HG03139 (cell line): ENCODE measurements at regions not wholly inside any gene's neighbourhood (a gene's known extent, or its start where the extent isn't known, plus 50 kb on each side); places are given as distances from the start of the nearest gene placed in this dataset.
"Not testable (repeated sequence)": the region's sequence is repeated elsewhere in the genome, so short reads cannot be mapped to it uniquely, and the experiment has no call there.

ENCODE experiments used
- ATAC-seq: cut with Tn5 transposase; IDR thresholded peaks from one replicate; pipeline ENCODE4 v1.9.1; 2021; ENCODE audit not compliant: unreplicated experiment

DNA sequence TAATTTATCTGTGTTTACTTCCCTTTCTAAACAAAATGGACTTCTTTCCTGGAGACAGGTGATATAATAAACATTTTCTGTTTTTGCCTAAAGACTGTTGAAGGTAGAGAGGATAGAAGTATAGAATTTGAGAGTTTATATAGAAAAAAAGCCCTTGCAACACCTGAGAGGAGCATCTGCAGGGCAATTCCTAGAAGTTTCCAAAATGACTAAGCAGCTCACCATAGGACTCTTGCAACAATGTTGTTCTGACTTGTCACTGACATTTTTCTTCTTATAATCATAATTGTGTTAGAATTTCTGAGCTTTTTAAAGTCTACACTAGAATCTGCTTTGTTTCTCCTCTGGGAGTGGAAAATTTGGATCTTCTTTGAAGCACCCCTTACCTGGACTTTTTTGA lies 216.8 kb downstream of the TUSC1 start:
- no peak for ATAC-seq

- no peak for ATAC-seq
Measured at GRCh38 chr9:25453875-25454274, 224.4 kb downstream of the TUSC1 start.

DNA sequence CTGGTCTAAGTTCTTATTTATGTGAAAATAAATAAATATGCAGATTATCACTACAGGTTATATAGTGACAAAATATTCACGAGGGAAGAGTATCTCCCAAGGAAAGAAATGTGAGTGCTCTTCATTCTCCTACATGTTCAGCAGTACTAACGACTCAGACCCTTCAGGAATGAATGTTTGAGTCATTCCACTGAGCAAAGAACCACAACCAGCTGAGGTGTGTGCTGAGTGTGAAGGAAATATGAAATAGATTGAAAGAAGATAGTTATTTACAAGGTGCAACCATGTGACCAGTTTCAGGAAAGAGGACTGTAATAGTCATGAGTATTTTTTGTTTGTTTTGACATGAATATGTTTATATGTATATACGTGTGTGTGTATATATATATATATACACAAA lies 228.7 kb downstream of the TUSC1 start:
- no peak for ATAC-seq

- ATAC-seq: not testable (repeated sequence)
Measured at GRCh38 chr9:25445721-25446120, 232.5 kb downstream of the TUSC1 start.

DNA sequence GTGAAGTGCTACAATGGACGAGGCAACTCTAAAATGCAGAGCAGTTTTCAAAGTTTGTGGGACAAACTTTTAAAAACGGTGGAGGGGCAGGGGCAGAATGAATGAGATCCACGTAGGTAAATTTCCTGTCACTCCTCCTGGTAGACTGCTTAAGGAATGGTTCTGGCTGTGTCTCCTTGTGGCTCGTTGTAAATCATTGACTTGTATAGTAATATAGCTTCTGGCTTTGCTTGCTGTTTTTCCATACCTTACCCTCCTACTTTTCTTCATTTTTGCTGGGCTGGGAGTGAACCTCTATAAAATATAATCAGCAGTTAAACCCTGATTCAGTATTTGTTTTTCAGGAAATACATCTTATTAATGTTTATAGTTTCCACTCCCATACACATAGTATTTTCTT lies 235.7 kb downstream of the TUSC1 start:
- ATAC-seq: no peak

DNA sequence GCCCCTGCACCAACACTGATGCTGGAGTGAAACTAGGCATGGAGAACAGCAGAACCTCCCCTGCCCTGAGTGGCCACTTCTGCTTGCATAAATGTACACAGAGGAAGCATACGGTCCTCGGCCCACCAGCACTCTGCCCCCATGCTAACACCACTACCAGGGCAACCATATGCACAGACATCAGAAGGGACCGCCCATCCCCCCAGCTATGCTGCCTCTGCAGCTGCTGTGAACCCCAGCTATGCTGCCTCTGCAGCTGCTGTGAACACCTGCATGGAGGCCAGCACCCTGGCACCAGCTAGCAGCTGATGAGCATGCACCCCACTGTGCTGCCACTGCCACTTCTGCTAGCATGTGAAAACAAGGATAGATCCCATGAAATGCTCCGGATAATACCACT lies 250.3 kb downstream of the TUSC1 start:
- ATAC-seq: no peak

- no peak for ATAC-seq
Measured at GRCh38 chr9:25427290-25427689, 251.0 kb downstream of the TUSC1 start.

DNA sequence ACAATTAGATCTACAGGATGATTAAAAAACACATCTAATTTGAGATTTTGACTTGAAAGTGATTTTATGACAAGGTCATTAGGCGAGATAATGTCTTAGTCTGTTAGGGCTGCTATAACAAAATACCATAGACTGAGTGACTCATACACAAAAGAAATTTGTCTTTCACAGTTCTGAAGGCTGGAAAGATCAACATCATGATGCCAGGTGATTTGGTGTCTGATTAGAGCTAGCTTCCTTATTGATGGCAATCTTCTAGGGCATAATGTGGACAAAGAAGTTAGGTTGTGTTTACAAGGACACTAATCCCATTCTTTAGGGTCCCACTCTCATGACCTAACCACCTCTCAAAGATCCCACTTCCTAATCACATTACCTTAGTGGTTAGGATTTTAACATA lies 256.7 kb downstream of the TUSC1 start:
- ATAC-seq: no peak

DNA sequence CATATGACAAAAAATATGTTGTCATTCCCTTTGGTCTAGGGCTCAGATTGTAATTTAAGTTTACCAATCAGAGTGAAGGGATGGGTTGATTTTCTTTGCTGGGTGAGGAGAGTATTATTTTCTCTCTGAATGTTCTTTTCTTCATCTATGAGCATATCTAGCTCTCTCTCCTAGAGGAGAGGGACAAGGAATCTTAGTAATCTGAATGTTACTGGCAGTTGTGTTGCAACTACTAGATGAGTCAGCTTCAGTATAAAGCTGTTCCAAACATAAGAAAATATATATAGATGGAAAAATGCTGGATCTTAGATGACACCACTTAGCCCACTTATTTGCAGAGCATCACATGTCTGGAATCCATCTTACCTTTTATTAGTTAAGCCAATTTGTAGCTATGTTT lies 259.3 kb downstream of the TUSC1 start:
- ATAC-seq: no peak

DNA sequence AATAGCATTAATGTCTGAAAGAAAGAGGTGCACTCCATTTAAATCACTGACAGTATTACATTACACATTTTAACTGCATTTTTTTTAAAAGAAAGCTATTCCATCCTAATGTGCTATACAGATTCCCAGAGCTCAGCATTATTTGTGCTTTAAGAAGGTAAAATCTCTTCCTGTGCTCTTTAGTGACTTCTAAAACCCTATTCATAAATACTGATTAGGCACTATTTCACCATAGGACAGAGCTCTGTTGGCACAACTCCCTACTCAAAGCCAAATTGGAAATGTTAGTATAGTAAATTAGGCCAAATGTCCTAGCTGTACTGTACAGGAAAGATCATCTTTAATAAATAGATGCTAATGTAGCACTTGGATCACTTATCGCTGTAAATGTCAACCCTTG lies 262.5 kb downstream of the TUSC1 start:
- no peak for ATAC-seq

GRCh38 chr9:25412646-25413045 lies 265.6 kb downstream of the TUSC1 start:
- no peak for ATAC-seq

DNA sequence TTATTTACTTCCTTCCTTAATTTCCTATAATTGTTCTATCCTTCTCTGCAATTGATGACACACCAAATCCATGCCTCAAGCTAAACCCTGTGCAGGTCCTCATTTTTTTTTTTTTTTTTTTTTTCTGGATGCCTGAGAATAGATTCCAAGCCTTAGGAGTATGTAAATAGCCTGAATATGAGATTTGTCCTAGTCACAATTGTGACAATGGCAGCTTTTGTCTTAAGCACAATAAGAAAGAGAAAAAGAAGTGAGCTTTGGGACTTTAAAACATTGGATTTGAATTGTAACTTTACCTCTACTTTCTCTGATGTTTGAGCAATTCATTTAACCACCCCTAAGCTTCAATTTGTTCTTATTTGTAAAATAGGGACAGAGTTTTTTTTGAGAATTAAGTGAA lies 280.5 kb downstream of the TUSC1 start:
- ATAC-seq: no peak

DNA sequence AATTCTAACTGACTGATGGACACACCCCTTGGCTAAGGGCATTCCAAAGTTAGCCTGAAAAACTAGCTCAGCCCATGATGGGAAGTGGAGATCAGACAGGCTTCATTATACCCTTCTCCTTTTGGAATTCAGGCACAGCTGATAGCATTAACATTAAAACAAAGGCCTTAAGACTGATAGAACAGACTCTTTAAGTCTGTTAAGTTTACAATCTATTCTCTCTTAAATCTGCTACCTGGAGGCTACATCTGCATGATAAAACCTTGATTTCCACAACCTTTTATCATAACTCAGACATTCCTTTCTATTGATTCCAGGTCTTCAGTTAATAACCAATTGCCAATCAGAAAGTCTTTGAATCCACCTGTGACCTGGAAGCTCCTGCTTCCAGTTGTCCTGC lies 281.4 kb downstream of the TUSC1 start:
- ATAC-seq: no peak

- ATAC-seq: no peak
Measured at GRCh38 chr9:25381141-25381540, 297.1 kb downstream of the TUSC1 start.

DNA sequence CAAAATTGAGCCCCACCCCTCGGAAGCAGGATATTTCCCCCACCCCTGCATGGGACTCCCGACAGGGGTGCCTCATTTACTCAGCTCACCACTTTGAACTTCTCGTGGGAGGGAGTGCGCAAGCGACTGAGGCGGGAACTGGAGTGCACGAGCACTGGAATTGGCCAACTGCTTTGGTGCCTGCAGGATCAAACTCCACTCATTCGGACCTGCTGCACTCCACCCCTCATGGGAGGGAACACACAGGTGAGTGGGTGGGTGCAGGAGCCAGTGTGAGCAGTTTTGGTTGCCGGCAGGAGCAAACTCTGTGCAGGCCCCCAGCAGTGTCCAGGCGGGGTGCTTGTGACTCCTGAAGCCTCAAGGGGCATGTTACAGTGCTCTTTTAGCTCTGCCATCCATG lies 301.2 kb downstream of the TUSC1 start:
- no peak for ATAC-seq

DNA sequence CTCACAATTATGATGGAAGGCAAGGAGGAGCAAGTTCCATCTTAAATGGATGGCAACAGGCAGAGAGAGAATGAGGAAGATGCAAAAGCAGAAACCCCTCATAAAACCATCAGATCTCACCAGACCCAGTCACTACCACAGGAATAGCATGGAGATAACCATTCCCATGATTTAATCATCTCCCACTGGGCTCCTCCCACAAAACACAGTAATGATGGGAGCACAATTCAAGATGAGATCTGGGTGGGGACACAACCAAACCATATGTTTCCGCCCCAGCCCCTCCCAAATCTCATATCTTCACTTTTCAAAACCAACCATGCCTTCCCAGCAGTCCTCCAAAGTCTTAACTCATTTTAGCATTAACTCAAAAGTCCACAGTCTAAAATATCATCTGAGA lies 304.0 kb downstream of the TUSC1 start:
- no peak for ATAC-seq

DNA sequence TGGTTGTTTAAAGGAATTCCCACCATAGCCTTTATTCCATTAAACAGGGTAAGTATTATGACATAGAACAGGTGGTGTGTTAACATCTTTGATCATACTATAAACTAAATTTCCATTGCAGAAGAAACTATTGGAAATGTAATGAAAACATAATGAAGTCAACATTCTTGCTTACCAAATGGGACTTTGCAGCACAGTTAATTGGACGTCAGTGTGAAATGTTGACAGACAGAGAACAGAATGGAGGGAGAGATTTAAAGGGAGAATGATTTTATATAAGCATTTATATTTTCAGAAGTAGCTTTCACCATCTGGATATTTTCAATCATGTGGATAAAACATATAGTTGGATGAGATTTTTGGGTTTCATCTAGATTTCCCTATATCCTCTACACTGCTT lies 311.3 kb downstream of the TUSC1 start:
- no peak for ATAC-seq

DNA sequence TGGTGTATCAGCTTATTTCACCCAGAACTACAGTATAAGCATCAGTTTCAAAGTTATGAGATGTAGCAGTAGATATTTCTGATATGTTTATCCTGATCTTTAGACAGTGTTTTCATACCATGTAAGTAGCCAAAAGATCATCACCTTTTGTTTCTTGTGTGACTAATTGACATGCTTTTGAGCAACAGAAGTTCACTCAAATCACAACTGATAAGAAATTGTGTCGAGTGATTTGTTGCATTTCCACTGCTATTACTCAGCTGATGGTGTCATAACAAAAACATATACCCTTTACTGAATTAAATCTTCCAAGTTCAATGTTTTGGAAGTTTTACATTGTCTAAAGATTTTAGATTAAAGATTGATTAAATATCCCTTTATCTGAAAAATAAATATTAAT lies 324.5 kb downstream of the TUSC1 start:
- ATAC-seq: no peak

GRCh38 chr9:25350011-25350410 lies 328.2 kb downstream of the TUSC1 start:
- ATAC-seq: no peak

DNA sequence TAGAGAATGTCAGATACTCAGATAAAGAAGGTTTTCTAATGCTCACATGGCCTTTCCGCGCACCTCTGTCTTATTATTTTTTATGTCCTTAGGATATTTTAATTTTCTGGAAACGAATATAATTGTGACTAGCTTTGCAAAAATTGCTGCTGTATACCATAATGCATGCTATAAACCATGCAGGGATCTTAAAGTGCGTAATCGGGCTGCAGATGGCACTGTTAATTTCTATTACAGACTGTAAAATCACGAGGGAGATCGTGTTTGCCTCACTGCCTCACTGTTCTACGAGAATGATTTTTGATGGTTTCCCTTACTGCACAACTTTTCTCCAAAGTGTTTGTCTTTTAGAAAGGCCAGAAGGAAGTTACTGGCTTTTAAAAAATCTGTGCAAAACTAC lies 356.1 kb downstream of the TUSC1 start:
- no peak for ATAC-seq

GRCh38 chr9:25310961-25311360 lies 367.3 kb downstream of the TUSC1 start:
- no peak for ATAC-seq

- ATAC-seq: no peak
Measured at GRCh38 chr9:25308549-25308948, 369.7 kb downstream of the TUSC1 start.

GRCh38 chr9:25302601-25303000 lies 375.6 kb downstream of the TUSC1 start:
- no peak for ATAC-seq

- not testable (repeated sequence) for ATAC-seq
Measured at GRCh38 chr9:25288195-25288594, 390.0 kb downstream of the TUSC1 start.
